ENCODE measurements at regions not wholly inside any gene's neighbourhood (a gene's known extent, or its start where the extent isn't known, plus 50 kb on each side); places are given as distances from the start of the nearest gene placed in this dataset.
"Not testable (repeated sequence)": the region's sequence is repeated elsewhere in the genome, so short reads cannot be mapped to it uniquely, and the experiment has no call there.

GRCh38 chr2:87567093-87567492 lies 180.8 kb upstream of the PLGLB2 start:
- TF ChIP-seq TCF4 (CRISPR knock-in tag; IDR thresholded peaks at IDR 0.05; ENCODE audit: borderline replicate concordance); RARB (CRISPR knock-in tag; IDR thresholded peaks at IDR 0.05); ESRRG (CRISPR knock-in tag; IDR thresholded peaks at IDR 0.05); CREB5 (CRISPR knock-in tag; IDR thresholded peaks at IDR 0.05; ENCODE audit: low read depth); ARNTL (CRISPR knock-in tag; IDR thresholded peaks at IDR 0.05; ENCODE audit: borderline replicate concordance, low read depth); ZNF8 (CRISPR knock-in tag; IDR thresholded peaks at IDR 0.05); OSR1 (CRISPR knock-in tag; IDR thresholded peaks at IDR 0.05); ZFP30 (CRISPR knock-in tag; IDR thresholded peaks at IDR 0.05); POU6F1 (CRISPR knock-in tag; IDR thresholded peaks at IDR 0.05; ENCODE audit: borderline replicate concordance, low read depth); ZFP3 (CRISPR knock-in tag; IDR thresholded peaks at IDR 0.05); PATZ1 (CRISPR knock-in tag; IDR thresholded peaks at IDR 0.05; ENCODE audit: borderline replicate concordance); PPARA (CRISPR knock-in tag; IDR thresholded peaks at IDR 0.05; ENCODE audit: borderline replicate concordance); ZNF565 (CRISPR knock-in tag; conservative IDR thresholded peaks at IDR 0.05; ENCODE audit: low read depth); BACH2 (CRISPR knock-in tag; IDR thresholded peaks at IDR 0.05; ENCODE audit: borderline replicate concordance): not testable (repeated sequence)

Data from SK-N-SH treated with all-trans-retinoic acid at 6 μM for 48 hours (cell line).